Pancreas (tissue), 10 donors: ENCODE measurements at regions not wholly inside any gene's neighbourhood (a gene's known extent, or its start where the extent isn't known, plus 50 kb on each side); places are given as distances from the start of the nearest gene placed in this dataset.

ENCODE experiments used
- ATAC-seq, 4 donors: fragments of 200-7000 bp; cut with Tn5 transposase; one replicate each; pipeline versions ENCODE4 v1.8.0 to v1.9.1; 2020; ENCODE audit warnings: mild to moderate bottlenecking in 4 of 4, moderate library complexity in 4 of 4
- DNase-seq, 6 donors: peaks; one replicate each; pipeline ENCODE4 v3.0.0-alpha.2; 2020
- FAIRE-seq: peaks from 2 replicates; lab custom pipeline; 2012; peaks lifted over from hg19 to GRCh38; lab: Jason Lieb, UNC
- H3K27ac ChIP-seq, 4 donors: fragments of 200-600 bp; sonication (generic); 1 replicate in 3 of 4; 2 replicates in 1 of 4; pipeline versions ENCODE4 v1.5.0 to v1.8.0; 2020
- H3K27me3 ChIP-seq, 4 donors: fragments of 200-600 bp; one replicate each; pipeline ENCODE4 v1.8.0; 2021
- H3K36me3 ChIP-seq, 3 donors: fragments of 200-600 bp; sonication (generic) in 1 of 3; one replicate each; pipeline versions ENCODE4 v1.5.0 to v1.8.0; 2020 to 2021
- H3K4me1 ChIP-seq, 3 donors: fragments of 200-600 bp; one replicate each; pipeline ENCODE4 v1.8.0; 2021
- H3K4me3 ChIP-seq, 4 donors: fragments of 200-600 bp; sonication (generic) in 2 of 4; one replicate each; pipeline versions ENCODE4 v1.5.0 to v1.8.0; 2020 to 2021
- H3K9me3 ChIP-seq, 4 donors: fragments of 200-600 bp; one replicate each; pipeline ENCODE4 v1.8.0; 2021
- WGBS, 2 donors: extraction: QIAGEN DNeasy Blood & Tissue Kit; methylation state at CpG; one replicate each; pipeline ENCODE4 v1.1.7; 2013; 5-methylcytosine and 5-hydroxymethylcytosine counted together
- intact Hi-C, 3 donors: fragments of 100-400 bp; cut with DNase I; formaldehyde crosslinking; loops; one replicate each; pipeline versions ENCODE4 v1.11.1 to v1.14.2; 2022
- TF ChIP-seq, protein P1 (sequence below), 4 donors: fragments of 200-600 bp; sonication (generic) in 3 of 4; IDR thresholded peaks; one replicate each; pipeline versions ENCODE4 v1.5.0 to v1.8.0; 2021; ENCODE audit warnings: antibody characterized with exemption in 4 of 4
- donor health status: healthy with polysubstance abuse.
- donor health status: DM: no; HTN: no; CAD: no; lungs with moderate emphysema.
- donor health status: DM: no; HTN: no; CAD: no.
- donor health status: control.
- donor health status: control.
- donor health status: Bipolar disorder and iron deficiency.
- donor health status: DM: yes; HTN: yes; CAD: no.
- donor health status: DM: no; HTN: no; CAD: no.
- donor health status: DM: no; HTN: no; CAD: no.
- donor health status: DM: yes; HTN: yes; CAD: no.

DNA sequence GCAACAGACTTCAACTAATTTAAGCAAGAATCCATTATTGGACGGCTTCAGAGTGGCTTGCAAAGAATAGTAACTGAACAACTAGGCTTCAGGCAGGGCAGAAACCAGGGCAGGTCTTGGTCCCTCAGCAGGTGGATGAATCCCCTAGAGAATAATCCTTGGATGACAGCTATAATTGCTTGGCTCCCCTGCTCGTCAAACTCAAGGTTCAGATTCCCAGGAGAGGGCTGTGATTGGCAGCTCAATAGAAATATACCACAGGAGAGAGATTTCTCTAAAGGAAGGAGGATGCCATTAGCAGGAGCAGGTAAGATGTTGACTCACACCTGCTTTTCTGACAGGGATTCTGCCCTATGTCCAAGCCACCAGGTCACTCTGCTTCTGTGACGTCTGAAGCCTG is 89.6 kb upstream of the PCDH8 start:
- FAIRE-seq (no peak), DNase-seq (no peak), ATAC-seq (no peak)
- H3K9me3 ChIP-seq, result no peaks in the 10 kb centered on the region
- H3K4me1 ChIP-seq, result no peaks in the 10 kb centered on the region
- TF ChIP-seq, protein P1, sequence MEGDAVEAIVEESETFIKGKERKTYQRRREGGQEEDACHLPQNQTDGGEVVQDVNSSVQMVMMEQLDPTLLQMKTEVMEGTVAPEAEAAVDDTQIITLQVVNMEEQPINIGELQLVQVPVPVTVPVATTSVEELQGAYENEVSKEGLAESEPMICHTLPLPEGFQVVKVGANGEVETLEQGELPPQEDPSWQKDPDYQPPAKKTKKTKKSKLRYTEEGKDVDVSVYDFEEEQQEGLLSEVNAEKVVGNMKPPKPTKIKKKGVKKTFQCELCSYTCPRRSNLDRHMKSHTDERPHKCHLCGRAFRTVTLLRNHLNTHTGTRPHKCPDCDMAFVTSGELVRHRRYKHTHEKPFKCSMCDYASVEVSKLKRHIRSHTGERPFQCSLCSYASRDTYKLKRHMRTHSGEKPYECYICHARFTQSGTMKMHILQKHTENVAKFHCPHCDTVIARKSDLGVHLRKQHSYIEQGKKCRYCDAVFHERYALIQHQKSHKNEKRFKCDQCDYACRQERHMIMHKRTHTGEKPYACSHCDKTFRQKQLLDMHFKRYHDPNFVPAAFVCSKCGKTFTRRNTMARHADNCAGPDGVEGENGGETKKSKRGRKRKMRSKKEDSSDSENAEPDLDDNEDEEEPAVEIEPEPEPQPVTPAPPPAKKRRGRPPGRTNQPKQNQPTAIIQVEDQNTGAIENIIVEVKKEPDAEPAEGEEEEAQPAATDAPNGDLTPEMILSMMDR (IDR thresholded peaks at IDR 0.05), result no peak
- no peaks in the 10 kb centered on the region for H3K27me3 ChIP-seq
- WGBS, 2 donors, result 47 to 55% methylated on average over 3 of the region's 3 CpGs
- no peak overlapping the region for H3K4me3 ChIP-seq
- H3K27ac ChIP-seq, result no peak overlapping the region
- intact Hi-C loops, result no loop called here
- H3K36me3 ChIP-seq, result no peaks in the 10 kb centered on the region

DNA sequence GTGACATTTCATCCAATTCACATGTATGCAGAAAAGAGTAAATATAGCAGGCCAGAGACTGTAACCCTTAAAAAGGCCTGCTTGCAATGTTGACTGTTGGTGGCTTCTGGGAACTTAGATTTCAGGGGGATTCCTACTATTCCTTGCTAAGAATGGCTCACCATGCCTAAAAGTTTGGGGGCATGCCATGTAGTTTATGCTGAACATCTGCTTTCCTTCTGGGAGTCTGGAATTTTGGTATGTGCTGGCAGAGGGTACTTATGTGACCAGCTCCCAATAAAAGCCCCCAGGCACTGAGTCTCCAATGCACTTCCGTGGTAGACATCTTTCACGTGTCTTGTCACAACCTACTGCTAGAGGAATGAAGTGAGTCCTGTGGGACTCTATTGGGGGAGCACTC is 88.4 kb upstream of the PCDH8 start:
- H3K9me3 ChIP-seq, result no peaks in the 10 kb centered on the region
- DNase-seq, result no peak
- H3K36me3 ChIP-seq, result no peaks in the 10 kb centered on the region
- intact Hi-C loops, result no loop called here
- no peak overlapping the region for H3K27ac ChIP-seq
- no peaks in the 10 kb centered on the region for H3K4me1 ChIP-seq
- no peak for ATAC-seq
- 83% methylated on average over 2 of the region's 2 CpGs for WGBS, 2 donors
- TF ChIP-seq, protein P1 (IDR thresholded peaks at IDR 0.05), result no peak
- no peak for FAIRE-seq
- H3K27me3 ChIP-seq, result no peaks in the 10 kb centered on the region
- no peak overlapping the region for H3K4me3 ChIP-seq

DNA sequence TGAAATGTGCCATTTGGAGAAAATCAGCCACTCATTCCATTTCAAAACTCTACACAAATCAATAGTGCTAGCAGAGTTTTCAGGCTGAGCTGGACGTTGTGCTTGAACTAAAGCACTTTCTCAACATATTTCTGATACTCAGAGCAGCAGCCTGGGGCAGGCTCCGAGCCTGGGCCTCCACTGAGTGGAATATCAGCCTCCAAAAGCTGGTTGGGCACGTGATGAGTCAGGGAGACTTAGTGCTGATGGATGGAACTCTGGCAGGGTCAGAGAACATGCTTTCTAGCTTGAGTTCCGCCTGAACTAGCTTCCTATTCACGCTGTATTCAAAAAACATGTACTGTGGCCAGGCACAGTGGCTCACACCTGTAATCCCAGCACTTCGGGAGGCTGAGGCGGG is 85.8 kb upstream of the PCDH8 start:
- H3K36me3 ChIP-seq, result no peaks in the 10 kb centered on the region
- no peak for DNase-seq
- H3K4me1 ChIP-seq, result no peaks in the 10 kb centered on the region
- no peak overlapping the region for H3K4me3 ChIP-seq
- FAIRE-seq, result no peak
- no peak for ATAC-seq
- H3K9me3 ChIP-seq, result no peaks in the 10 kb centered on the region
- 61 to 63% methylated on average over 7 of the region's 7 CpGs for WGBS, 2 donors
- TF ChIP-seq, protein P1 (IDR thresholded peaks at IDR 0.05), result no peak
- no peak overlapping the region for H3K27ac ChIP-seq
- H3K27me3 ChIP-seq, result no peaks in the 10 kb centered on the region
- intact Hi-C loops, result no loop called here

DNA sequence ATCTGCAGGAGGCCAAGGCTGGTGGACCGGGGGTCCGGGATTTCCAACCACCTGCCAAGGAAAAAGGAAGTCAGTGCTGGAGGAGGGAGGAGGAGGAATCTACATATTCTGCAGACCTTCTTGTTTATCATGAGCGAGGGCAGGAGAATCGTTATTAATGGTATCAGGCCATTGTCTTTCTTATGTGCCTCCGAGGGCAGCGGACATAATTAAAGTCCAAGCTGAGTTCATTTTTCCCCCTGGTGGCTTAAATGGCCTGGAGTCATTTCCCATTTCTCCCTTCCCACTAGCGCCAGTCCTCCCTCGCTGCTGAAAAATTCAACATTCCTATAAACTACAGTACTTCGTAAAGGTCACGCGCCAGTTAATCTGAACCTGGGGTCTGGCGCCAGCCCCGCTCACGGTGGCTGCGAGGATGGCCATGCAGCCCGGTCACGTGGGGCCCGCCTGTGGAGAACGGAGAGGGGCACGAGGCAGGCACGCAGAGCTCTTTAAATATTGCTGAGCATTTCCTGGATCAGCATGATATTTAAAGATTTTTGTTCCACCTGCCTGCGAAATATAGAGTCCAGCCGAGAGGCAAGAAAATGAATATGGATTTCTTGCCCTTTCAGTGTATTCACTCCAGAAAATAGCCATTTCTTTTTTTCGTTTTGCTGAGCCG is 85.2 kb upstream of the PCDH8 start:
- ATAC-seq, result no peak
- WGBS, 2 donors, result 73 to 82% methylated on average over 25 of the region's 25 CpGs
- no peak for FAIRE-seq
- Histone ChIP-seq H3K27me3 (no peaks in the 10 kb centered on the region), H3K9me3 (no peaks in the 10 kb centered on the region), H3K4me3 (no peak overlapping the region), H3K4me1 (no peaks in the 10 kb centered on the region), H3K36me3 (no peaks in the 10 kb centered on the region), H3K27ac (no peak overlapping the region)
- DNase-seq, result no peak
- TF ChIP-seq, protein P1 (IDR thresholded peaks at IDR 0.05), result no peak
- intact Hi-C loops, result no loop called here

DNA sequence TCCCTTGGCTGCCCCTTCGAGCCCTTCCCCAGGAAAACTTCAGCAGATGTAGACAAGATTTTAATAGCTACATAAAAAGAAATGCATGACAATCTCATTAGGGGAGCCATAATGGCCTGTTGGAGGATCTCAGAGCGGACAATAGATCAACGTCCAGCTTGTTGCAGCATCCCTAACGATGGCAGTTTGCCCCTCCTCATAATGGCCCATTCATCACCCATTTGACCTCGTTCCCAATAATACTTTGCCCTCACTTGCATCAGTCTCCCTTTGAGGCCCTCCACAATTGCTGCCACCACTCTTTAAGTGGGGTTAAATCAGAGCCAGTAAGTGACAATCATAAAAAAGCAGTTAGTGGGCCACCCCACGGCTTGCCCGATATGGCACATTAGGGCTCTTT is 84.7 kb upstream of the PCDH8 start:
- no peak overlapping the region for H3K4me3 ChIP-seq
- 74 to 82% methylated on average over 7 of the region's 7 CpGs for WGBS, 2 donors
- H3K27ac ChIP-seq, result no peak overlapping the region
- no peaks in the 10 kb centered on the region for H3K4me1 ChIP-seq
- no peaks in the 10 kb centered on the region for H3K27me3 ChIP-seq
- no peak for DNase-seq
- no peak for ATAC-seq
- no peaks in the 10 kb centered on the region for H3K9me3 ChIP-seq
- no peak for FAIRE-seq
- intact Hi-C loops, result no loop called here
- H3K36me3 ChIP-seq, result no peaks in the 10 kb centered on the region
- TF ChIP-seq, protein P1 (IDR thresholded peaks at IDR 0.05), result no peak
